ENCODE measurements at regions not wholly inside any gene's neighbourhood (a gene's known extent, or its start where the extent isn't known, plus 50 kb on each side); places are given as distances from the start of the nearest gene placed in this dataset.

- ChIA-PET POLR2A (no interaction called here), CTCF (interaction anchor here (1.0 to 2.4 kb wide), 6 partner anchors 9 to 393 kb away, joined by 3 to 10 read pairs (median 4); no protein-coding TSS in a partner anchor)
- no peaks in the 10 kb centered on the region for H3K36me3 ChIP-seq (replicated peaks in 1 of 2; ENCODE audit: control extremely low read depth in 1 of 2, control insufficient read depth in 1 of 2, extremely low read depth in 1 of 2, insufficient read depth in 2 of 2, low read length in 1 of 2)
- no peaks in the 10 kb centered on the region for H4K20me1 ChIP-seq (ENCODE audit: control insufficient read depth, insufficient read depth, low read length, poor library complexity, severe bottlenecking)
- H3K4me2 ChIP-seq (replicated peaks; ENCODE audit: low read depth, low read length, poor library complexity, severe bottlenecking): peak overlapping the region; percentile 38
- TF ChIP-seq CTCF (IDR thresholded peaks at IDR 0.05) (peak; percentile 28), EZH2 (IDR thresholded peaks at IDR 0.05; ENCODE audit: borderline replicate concordance, insufficient read depth, low read depth, low read length, poor library complexity, severe bottlenecking) (no peak)
- H3K27me3 ChIP-seq (replicated peaks in 1 of 4; ENCODE audit: control extremely low read depth in 1 of 4, control insufficient read depth in 3 of 4, insufficient read depth in 4 of 4, low read length in 3 of 4): no peaks in the 10 kb centered on the region
- no peaks in the 10 kb centered on the region for H3K79me2 ChIP-seq (ENCODE audit: control insufficient read depth, insufficient read depth, low read length)
- intact Hi-C loops (cut with micrococcal nuclease): no loop called here
- peak; percentile 52 for DNase-seq
- H3K9ac ChIP-seq (ENCODE audit: low read length): no peak overlapping the region
- no CpG with 5 or more reads among the region's 6 CpGs for WGBS (ENCODE audit: insufficient coverage)
- peaks cover 28% of the 10 kb centered on the region for H3K4me1 Mint-ChIP-seq
- H3K4me3 ChIP-seq (ENCODE audit: control extremely low read depth in 1 of 5, extremely low read depth in 1 of 5, insufficient read depth in 1 of 5, low read depth in 2 of 5, low read length in 4 of 5): peak overlapping the region in 1 of 5 experiments; percentile 1
- H3K4me3 Mint-ChIP-seq: no peak overlapping the region
- no peaks in the 10 kb centered on the region for H3K9me3 ChIP-seq (ENCODE audit: control extremely low read depth in 1 of 3, control insufficient read depth in 2 of 3, insufficient read depth in 1 of 3, low read length in 2 of 3)
- no peak overlapping the region for H3K27ac Mint-ChIP-seq
- H3K27me3 Mint-ChIP-seq: peaks cover 3% of the 10 kb centered on the region
- peak; percentile 45 for ATAC-seq (ENCODE audit: low read depth)
- no peaks in the 10 kb centered on the region for H3K9me3 Mint-ChIP-seq (ENCODE audit: insufficient read depth)
- peaks cover 20% of the 10 kb centered on the region in 2 donors for H3K4me1 ChIP-seq (ENCODE audit: control insufficient read depth in 2 of 2, insufficient read depth in 2 of 2, low read length in 2 of 2)
- H2AFZ ChIP-seq (ENCODE audit: insufficient read depth, low read depth, low read length, poor library complexity, severe bottlenecking): no peak overlapping the region
- no peak overlapping the region for H3K27ac ChIP-seq (ENCODE audit: low read length in 2 of 2)
Measured at GRCh38 chr6:105835373-105835772, 250.8 kb upstream of the PRDM1 start.

- no peak overlapping the region for H3K27ac Mint-ChIP-seq
- intact Hi-C loops (cut with micrococcal nuclease): no loop called here
- ATAC-seq (ENCODE audit: low read depth): no peak
- H3K27ac ChIP-seq (ENCODE audit: low read length in 2 of 2): no peak overlapping the region
- H3K4me1 ChIP-seq (ENCODE audit: control insufficient read depth in 2 of 2, insufficient read depth in 2 of 2, low read length in 2 of 2): peaks cover 20% of the 10 kb centered on the region in 2 donors
- no peaks in the 10 kb centered on the region for H3K27me3 ChIP-seq (replicated peaks in 1 of 4; ENCODE audit: control extremely low read depth in 1 of 4, control insufficient read depth in 3 of 4, insufficient read depth in 4 of 4, low read length in 3 of 4)
- no peaks in the 10 kb centered on the region for H3K36me3 ChIP-seq (replicated peaks in 1 of 2; ENCODE audit: control extremely low read depth in 1 of 2, control insufficient read depth in 1 of 2, extremely low read depth in 1 of 2, insufficient read depth in 2 of 2, low read length in 1 of 2)
- no peak overlapping the region for H3K4me2 ChIP-seq (replicated peaks; ENCODE audit: low read depth, low read length, poor library complexity, severe bottlenecking)
- WGBS (ENCODE audit: insufficient coverage): 100% methylated on average over 2 of the region's 7 CpGs
- POLR2A ChIA-PET: no interaction called here
- no peak overlapping the region for H3K9ac ChIP-seq (ENCODE audit: low read length)
- H3K4me1 Mint-ChIP-seq: peaks cover 28% of the 10 kb centered on the region
- no peak overlapping the region for H3K4me3 ChIP-seq (ENCODE audit: control extremely low read depth in 1 of 5, extremely low read depth in 1 of 5, insufficient read depth in 1 of 5, low read depth in 2 of 5, low read length in 4 of 5)
- DNase-seq: no peak
- TF ChIP-seq CTCF (IDR thresholded peaks at IDR 0.05) (no peak), EZH2 (IDR thresholded peaks at IDR 0.05; ENCODE audit: borderline replicate concordance, insufficient read depth, low read depth, low read length, poor library complexity, severe bottlenecking) (no peak)
- H2AFZ ChIP-seq (ENCODE audit: insufficient read depth, low read depth, low read length, poor library complexity, severe bottlenecking): peak overlapping the region; percentile 13
- no peaks in the 10 kb centered on the region for H3K9me3 ChIP-seq (ENCODE audit: control extremely low read depth in 1 of 3, control insufficient read depth in 2 of 3, insufficient read depth in 1 of 3, low read length in 2 of 3)
- no peaks in the 10 kb centered on the region for H4K20me1 ChIP-seq (ENCODE audit: control insufficient read depth, insufficient read depth, low read length, poor library complexity, severe bottlenecking)
- H3K27me3 Mint-ChIP-seq: peaks cover 4% of the 10 kb centered on the region
- CTCF ChIA-PET: interaction anchor here (1.2 to 2.4 kb wide), 2 partner anchors 39 to 389 kb away, joined by 3 to 10 read pairs; no protein-coding TSS in a partner anchor
- no peaks in the 10 kb centered on the region for H3K79me2 ChIP-seq (ENCODE audit: control insufficient read depth, insufficient read depth, low read length)
- no peak overlapping the region for H3K4me3 Mint-ChIP-seq
- H3K9me3 Mint-ChIP-seq (ENCODE audit: insufficient read depth): no peaks in the 10 kb centered on the region
Measured at GRCh38 chr6:105833959-105834947, 251.9 kb upstream of the PRDM1 start.
